ENCODE measurements at regions not wholly inside any gene's neighbourhood (a gene's known extent, or its start where the extent isn't known, plus 50 kb on each side); places are given as distances from the start of the nearest gene placed in this dataset.

DNA sequence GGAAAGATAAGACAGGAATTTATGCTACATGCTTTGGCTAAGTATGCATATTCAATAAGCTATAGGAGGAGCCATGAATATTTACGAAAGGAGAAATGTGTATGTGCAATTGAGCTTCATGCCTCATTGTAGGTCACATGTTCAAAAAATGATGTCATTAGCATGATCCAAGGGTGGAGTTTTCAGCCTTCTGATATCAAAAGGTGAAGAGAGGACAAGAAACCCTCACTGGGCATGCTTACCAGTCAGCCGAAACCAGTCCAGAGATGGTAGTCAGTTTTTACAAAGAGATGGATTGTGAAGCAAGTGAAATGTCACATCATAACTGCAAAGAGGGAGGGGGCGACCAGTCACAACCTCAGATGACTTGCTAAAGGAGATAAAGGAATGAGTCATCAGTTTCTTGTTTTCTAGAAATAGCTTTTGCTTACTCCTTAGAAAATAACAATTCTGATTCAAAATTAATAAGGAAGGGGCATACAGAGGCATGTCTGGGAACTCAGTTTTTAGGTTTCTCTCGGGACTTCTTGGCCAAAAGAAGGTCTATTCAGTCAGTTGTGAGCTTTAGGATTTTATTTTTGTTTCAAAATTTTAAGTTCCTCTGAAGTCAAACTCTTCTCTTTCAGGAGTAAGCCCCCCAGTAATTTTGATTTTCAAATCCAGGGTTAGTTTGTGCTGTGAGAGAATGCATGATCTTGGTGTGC lies 1067.8 kb upstream of the EDIL3 start:
- TF ChIP-seq, protein P1, sequence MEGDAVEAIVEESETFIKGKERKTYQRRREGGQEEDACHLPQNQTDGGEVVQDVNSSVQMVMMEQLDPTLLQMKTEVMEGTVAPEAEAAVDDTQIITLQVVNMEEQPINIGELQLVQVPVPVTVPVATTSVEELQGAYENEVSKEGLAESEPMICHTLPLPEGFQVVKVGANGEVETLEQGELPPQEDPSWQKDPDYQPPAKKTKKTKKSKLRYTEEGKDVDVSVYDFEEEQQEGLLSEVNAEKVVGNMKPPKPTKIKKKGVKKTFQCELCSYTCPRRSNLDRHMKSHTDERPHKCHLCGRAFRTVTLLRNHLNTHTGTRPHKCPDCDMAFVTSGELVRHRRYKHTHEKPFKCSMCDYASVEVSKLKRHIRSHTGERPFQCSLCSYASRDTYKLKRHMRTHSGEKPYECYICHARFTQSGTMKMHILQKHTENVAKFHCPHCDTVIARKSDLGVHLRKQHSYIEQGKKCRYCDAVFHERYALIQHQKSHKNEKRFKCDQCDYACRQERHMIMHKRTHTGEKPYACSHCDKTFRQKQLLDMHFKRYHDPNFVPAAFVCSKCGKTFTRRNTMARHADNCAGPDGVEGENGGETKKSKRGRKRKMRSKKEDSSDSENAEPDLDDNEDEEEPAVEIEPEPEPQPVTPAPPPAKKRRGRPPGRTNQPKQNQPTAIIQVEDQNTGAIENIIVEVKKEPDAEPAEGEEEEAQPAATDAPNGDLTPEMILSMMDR (IDR thresholded peaks at IDR 0.05), result no peak
- TF ChIP-seq EZH2 (IDR thresholded peaks at IDR 0.05), result no peak
- no peak for TF ChIP-seq EZH2phosphoT487 (IDR thresholded peaks at IDR 0.05)

All from neural progenitor cell (in vitro differentiated cells).